ENCODE measurements at regions not wholly inside any gene's neighbourhood (a gene's known extent, or its start where the extent isn't known, plus 50 kb on each side); places are given as distances from the start of the nearest gene placed in this dataset.

DNA sequence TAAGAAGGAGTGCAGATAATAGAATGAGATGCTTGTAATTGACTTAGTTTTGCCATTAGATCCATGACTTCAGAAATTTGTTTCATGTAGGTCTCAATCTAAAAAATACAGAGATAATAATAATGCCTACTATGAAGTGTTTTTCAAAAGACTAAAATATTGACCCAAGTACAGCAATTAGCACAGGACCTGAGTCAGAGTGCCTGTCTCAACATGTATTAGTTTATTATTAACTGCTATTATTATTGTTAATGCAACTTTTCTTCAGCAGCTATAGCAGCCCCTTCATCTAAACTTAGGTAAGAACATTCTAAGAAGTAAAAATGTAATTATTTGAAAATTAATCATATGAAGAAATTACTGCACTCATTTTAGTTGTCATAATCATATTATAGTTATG, 82.9 kb upstream of the HGF start:
- H3K36me3 Mint-ChIP-seq, result peaks cover 0 to 2% of the 10 kb centered on the region in 2 donors
- H3K27ac ChIP-seq (ENCODE audit: low read depth in 1 of 2, low read length in 2 of 2), result no peak overlapping the region
- peaks cover 5% of the 10 kb centered on the region for H3K4me1 Mint-ChIP-seq

GRCh38 chr7:81851413-81851812, 81.6 kb upstream of the HGF start:
- Mint-ChIP-seq H3K9me3 (peaks cover 0 to 10% (median 4%) of the 10 kb centered on the region in 7 donors), H3K4me1 (peaks cover 15% of the 10 kb centered on the region), H3K27me3 (ENCODE audit: low read depth in 3 of 3) (no peaks in the 10 kb centered on the region), H3K27ac (no peak overlapping the region), H3K36me3 (peaks cover 0 to 2% of the 10 kb centered on the region in 2 donors), H3K4me3 (no peak overlapping the region)
- H2AFZ ChIP-seq (ENCODE audit: insufficient read depth, low read depth, low read length, poor library complexity, severe bottlenecking), result no peak overlapping the region
- H3K9ac ChIP-seq (ENCODE audit: insufficient read depth, low read length, poor library complexity, severe bottlenecking), result no peak overlapping the region
- no peak overlapping the region for H3K4me3 ChIP-seq (replicated peaks in 1 of 3; ENCODE audit: low read depth in 2 of 3, low read length in 3 of 3)
- no peaks in the 10 kb centered on the region for H4K20me1 ChIP-seq (ENCODE audit: insufficient read depth, low read length)
- H3K36me3 ChIP-seq (replicated peaks in 1 of 2; ENCODE audit: control insufficient read depth in 1 of 2, insufficient read depth in 2 of 2, low read length in 2 of 2), result no peaks in the 10 kb centered on the region
- no peak overlapping the region for H3K4me2 ChIP-seq (replicated peaks; ENCODE audit: extremely low read depth, low read length, poor library complexity, severe bottlenecking)
- no peaks in the 10 kb centered on the region for H3K27me3 ChIP-seq (ENCODE audit: control insufficient read depth in 2 of 2, insufficient read depth in 2 of 2, low read length in 2 of 2)
- H3K27ac ChIP-seq (ENCODE audit: low read depth in 1 of 2, low read length in 2 of 2), result no peak overlapping the region
- H3K9me3 ChIP-seq (replicated peaks in 1 of 2; ENCODE audit: control insufficient read depth in 1 of 2, insufficient read depth in 1 of 2, low read length in 2 of 2), result peaks cover 0 to 6% of the 10 kb centered on the region in 2 donors
- H3K79me2 ChIP-seq (ENCODE audit: insufficient read depth, low read length), result no peaks in the 10 kb centered on the region
- TF ChIP-seq, protein P1, sequence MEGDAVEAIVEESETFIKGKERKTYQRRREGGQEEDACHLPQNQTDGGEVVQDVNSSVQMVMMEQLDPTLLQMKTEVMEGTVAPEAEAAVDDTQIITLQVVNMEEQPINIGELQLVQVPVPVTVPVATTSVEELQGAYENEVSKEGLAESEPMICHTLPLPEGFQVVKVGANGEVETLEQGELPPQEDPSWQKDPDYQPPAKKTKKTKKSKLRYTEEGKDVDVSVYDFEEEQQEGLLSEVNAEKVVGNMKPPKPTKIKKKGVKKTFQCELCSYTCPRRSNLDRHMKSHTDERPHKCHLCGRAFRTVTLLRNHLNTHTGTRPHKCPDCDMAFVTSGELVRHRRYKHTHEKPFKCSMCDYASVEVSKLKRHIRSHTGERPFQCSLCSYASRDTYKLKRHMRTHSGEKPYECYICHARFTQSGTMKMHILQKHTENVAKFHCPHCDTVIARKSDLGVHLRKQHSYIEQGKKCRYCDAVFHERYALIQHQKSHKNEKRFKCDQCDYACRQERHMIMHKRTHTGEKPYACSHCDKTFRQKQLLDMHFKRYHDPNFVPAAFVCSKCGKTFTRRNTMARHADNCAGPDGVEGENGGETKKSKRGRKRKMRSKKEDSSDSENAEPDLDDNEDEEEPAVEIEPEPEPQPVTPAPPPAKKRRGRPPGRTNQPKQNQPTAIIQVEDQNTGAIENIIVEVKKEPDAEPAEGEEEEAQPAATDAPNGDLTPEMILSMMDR (IDR thresholded peaks at IDR 0.05), result no peak
- H3K4me1 ChIP-seq (ENCODE audit: control insufficient read depth in 1 of 2, insufficient read depth in 2 of 2, low read length in 2 of 2), result peaks cover 7 to 16% of the 10 kb centered on the region in 2 donors
- DNase-seq, result no peak
- intact Hi-C loops (cut with micrococcal nuclease), result no loop called here

More for the DNA sequence above, 82.9 kb upstream of the HGF start:
- TF ChIP-seq, protein P1 (IDR thresholded peaks at IDR 0.05), result no peak
- no peaks in the 10 kb centered on the region for H3K79me2 ChIP-seq (ENCODE audit: insufficient read depth, low read length)
- peaks cover 0 to 10% (median 4%) of the 10 kb centered on the region in 7 donors for H3K9me3 Mint-ChIP-seq
- H3K4me1 ChIP-seq (ENCODE audit: control insufficient read depth in 1 of 2, insufficient read depth in 2 of 2, low read length in 2 of 2), result peaks cover 2 to 3% of the 10 kb centered on the region in 2 donors
- H4K20me1 ChIP-seq (ENCODE audit: insufficient read depth, low read length), result no peaks in the 10 kb centered on the region
- no peaks in the 10 kb centered on the region for H3K27me3 ChIP-seq (ENCODE audit: control insufficient read depth in 2 of 2, insufficient read depth in 2 of 2, low read length in 2 of 2)
- H2AFZ ChIP-seq (ENCODE audit: insufficient read depth, low read depth, low read length, poor library complexity, severe bottlenecking), result no peak overlapping the region
- H3K9ac ChIP-seq (ENCODE audit: insufficient read depth, low read length, poor library complexity, severe bottlenecking), result no peak overlapping the region
- intact Hi-C loops (cut with micrococcal nuclease), result no loop called here
- no peak for DNase-seq
- peaks cover 0 to 6% of the 10 kb centered on the region in 2 donors for H3K9me3 ChIP-seq (replicated peaks in 1 of 2; ENCODE audit: control insufficient read depth in 1 of 2, insufficient read depth in 1 of 2, low read length in 2 of 2)
- no peaks in the 10 kb centered on the region for H3K27me3 Mint-ChIP-seq (ENCODE audit: low read depth in 3 of 3)
- H3K4me3 ChIP-seq (replicated peaks in 1 of 3; ENCODE audit: low read depth in 2 of 3, low read length in 3 of 3), result no peak overlapping the region
- H3K4me3 Mint-ChIP-seq, result no peak overlapping the region
- no peak overlapping the region for H3K27ac Mint-ChIP-seq
- H3K36me3 ChIP-seq (replicated peaks in 1 of 2; ENCODE audit: control insufficient read depth in 1 of 2, insufficient read depth in 2 of 2, low read length in 2 of 2), result no peaks in the 10 kb centered on the region
- no peak overlapping the region for H3K4me2 ChIP-seq (replicated peaks; ENCODE audit: extremely low read depth, low read length, poor library complexity, severe bottlenecking)
